Muscle layer of colon (tissue), 2 donors: ENCODE measurements at regions not wholly inside any gene's neighbourhood (a gene's known extent, or its start where the extent isn't known, plus 50 kb on each side); places are given as distances from the start of the nearest gene placed in this dataset.

Source experiments
- H3K27ac ChIP-seq: one replicate; pipeline ENCODE4 v1.7.0; 2013; ENCODE audit warnings: low read depth, mild to moderate bottlenecking, low read length, moderate library complexity
- H3K27me3 ChIP-seq, 2 donors: one replicate each; pipeline ENCODE4 v1.7.0; 2013; ENCODE audit warnings: low read length in 2 of 2, mild to moderate bottlenecking in 2 of 2; ENCODE audit not compliant: insufficient read depth in 2 of 2, control insufficient read depth in 1 of 2
- H3K36me3 ChIP-seq: one replicate; pipeline ENCODE4 v1.7.0; 2013; ENCODE audit warnings: mild to moderate bottlenecking, low read length; ENCODE audit not compliant: insufficient read depth
- H3K4me1 ChIP-seq: one replicate; pipeline ENCODE4 v1.7.0; 2013; ENCODE audit warnings: mild to moderate bottlenecking, low read length; ENCODE audit not compliant: insufficient read depth
- H3K4me3 ChIP-seq, 2 donors: one replicate each; pipeline ENCODE4 v1.7.0; 2013; ENCODE audit warnings: low read length in 2 of 2, low read depth in 1 of 2, mild to moderate bottlenecking in 1 of 2, moderate library complexity in 1 of 2
- H3K9ac ChIP-seq: one replicate; pipeline ENCODE4 v1.7.0; 2013; ENCODE audit warnings: low read length
- H3K9me3 ChIP-seq: one replicate; pipeline ENCODE4 v1.7.0; 2013; ENCODE audit warnings: mild to moderate bottlenecking, low read length
- donor health status: abdominal sarcoma.
- donor health status: Adenocarcinoma of cecum.

- Histone ChIP-seq H3K27me3 (no peaks in the 10 kb centered on the region), H3K36me3 (no peaks in the 10 kb centered on the region), H3K9me3 (no peaks in the 10 kb centered on the region), H3K27ac (no peak overlapping the region), H3K4me3 (no peak overlapping the region), H3K4me1 (no peaks in the 10 kb centered on the region), H3K9ac (no peak overlapping the region)
Measured at GRCh38 chr10:64376167-64376566, 855.0 kb downstream of the REEP3 start.

GRCh38 chr10:64379898-64380297, 858.7 kb downstream of the REEP3 start:
- H3K36me3 ChIP-seq = no peaks in the 10 kb centered on the region
- H3K4me1 ChIP-seq = no peaks in the 10 kb centered on the region
- H3K4me3 ChIP-seq = no peak overlapping the region
- no peak overlapping the region for H3K27ac ChIP-seq
- no peak overlapping the region for H3K9ac ChIP-seq
- H3K9me3 ChIP-seq = no peaks in the 10 kb centered on the region
- H3K27me3 ChIP-seq = no peaks in the 10 kb centered on the region

GRCh38 chr10:64385355-64385754, 864.2 kb downstream of the REEP3 start:
- no peak overlapping the region for H3K9ac ChIP-seq
- no peaks in the 10 kb centered on the region for H3K9me3 ChIP-seq
- H3K4me3 ChIP-seq = no peak overlapping the region
- H3K36me3 ChIP-seq = no peaks in the 10 kb centered on the region
- H3K27ac ChIP-seq = no peak overlapping the region
- no peaks in the 10 kb centered on the region for H3K27me3 ChIP-seq
- H3K4me1 ChIP-seq = no peaks in the 10 kb centered on the region

- Histone ChIP-seq H3K9ac (no peak overlapping the region), H3K4me3 (no peak overlapping the region), H3K27me3 (no peaks in the 10 kb centered on the region), H3K9me3 (no peaks in the 10 kb centered on the region), H3K27ac (no peak overlapping the region), H3K4me1 (no peaks in the 10 kb centered on the region), H3K36me3 (no peaks in the 10 kb centered on the region)
Measured at GRCh38 chr10:64394744-64395143, 873.5 kb downstream of the REEP3 start.

- H3K9me3 ChIP-seq = no peaks in the 10 kb centered on the region
- H3K4me3 ChIP-seq = no peak overlapping the region
- H3K9ac ChIP-seq = no peak overlapping the region
Measured at GRCh38 chr10:64396105-64396708, 875.0 kb downstream of the REEP3 start.

GRCh38 chr10:64397125-64397524, 875.9 kb downstream of the REEP3 start:
- no peaks in the 10 kb centered on the region for H3K4me1 ChIP-seq
- H3K36me3 ChIP-seq = no peaks in the 10 kb centered on the region
- H3K9ac ChIP-seq = no peak overlapping the region
- H3K27me3 ChIP-seq = no peaks in the 10 kb centered on the region
- no peaks in the 10 kb centered on the region for H3K9me3 ChIP-seq
- H3K4me3 ChIP-seq = no peak overlapping the region
- no peak overlapping the region for H3K27ac ChIP-seq

More at GRCh38 chr10:64396105-64396708, 875.0 kb downstream of the REEP3 start:
- Histone ChIP-seq H3K27ac (no peak overlapping the region), H3K27me3 (no peaks in the 10 kb centered on the region), H3K4me1 (no peaks in the 10 kb centered on the region), H3K36me3 (no peaks in the 10 kb centered on the region)

GRCh38 chr10:64408391-64409183, 887.4 kb downstream of the REEP3 start:
- no peaks in the 10 kb centered on the region for H3K9me3 ChIP-seq
- no peak overlapping the region for H3K4me3 ChIP-seq
- H3K27me3 ChIP-seq = no peaks in the 10 kb centered on the region
- H3K4me1 ChIP-seq = no peaks in the 10 kb centered on the region
- no peaks in the 10 kb centered on the region for H3K36me3 ChIP-seq
- H3K9ac ChIP-seq = no peak overlapping the region
- no peak overlapping the region for H3K27ac ChIP-seq

- Histone ChIP-seq H3K9me3 (no peaks in the 10 kb centered on the region), H3K9ac (no peak overlapping the region), H3K4me3 (no peak overlapping the region), H3K36me3 (no peaks in the 10 kb centered on the region), H3K27ac (no peak overlapping the region), H3K27me3 (no peaks in the 10 kb centered on the region), H3K4me1 (no peaks in the 10 kb centered on the region)
Measured at GRCh38 chr10:64409349-64409748, 888.1 kb downstream of the REEP3 start.

GRCh38 chr10:64416011-64416410, 894.8 kb downstream of the REEP3 start:
- Histone ChIP-seq H3K36me3 (no peaks in the 10 kb centered on the region), H3K27ac (no peak overlapping the region), H3K9me3 (no peaks in the 10 kb centered on the region), H3K4me3 (no peak overlapping the region), H3K4me1 (no peaks in the 10 kb centered on the region), H3K9ac (no peak overlapping the region), H3K27me3 (no peaks in the 10 kb centered on the region)

- Histone ChIP-seq H3K4me3 (no peak overlapping the region), H3K36me3 (no peaks in the 10 kb centered on the region), H3K9ac (no peak overlapping the region), H3K27me3 (no peaks in the 10 kb centered on the region), H3K9me3 (no peaks in the 10 kb centered on the region), H3K27ac (no peak overlapping the region), H3K4me1 (no peaks in the 10 kb centered on the region)
Measured at GRCh38 chr10:64419461-64419860, 898.3 kb downstream of the REEP3 start.

GRCh38 chr10:64426745-64427144, 905.5 kb downstream of the REEP3 start:
- Histone ChIP-seq H3K27ac (no peak overlapping the region), H3K27me3 (no peaks in the 10 kb centered on the region), H3K9ac (no peak overlapping the region), H3K4me3 (no peak overlapping the region), H3K4me1 (no peaks in the 10 kb centered on the region), H3K36me3 (no peaks in the 10 kb centered on the region), H3K9me3 (no peaks in the 10 kb centered on the region)
